ENCODE measurements at regions not wholly inside any gene's neighbourhood (a gene's known extent, or its start where the extent isn't known, plus 50 kb on each side); places are given as distances from the start of the nearest gene placed in this dataset.

GRCh38 chr2:24412812-24413211 lies 52.5 kb upstream of the ITSN2 start:
- TF ChIP-seq GATA1 (IDR thresholded peaks at IDR 0.05; ENCODE audit: low read depth, low read length) (no peak), POLR2A (IDR thresholded peaks at IDR 0.05; ENCODE audit: low read length) (no peak)
- DNase-seq, result no peak

GRCh38 chr2:24411488-24412151 lies 51.3 kb upstream of the ITSN2 start:
- no peak for TF ChIP-seq GATA1 (IDR thresholded peaks at IDR 0.05; ENCODE audit: low read depth, low read length)
- no peak for TF ChIP-seq POLR2A (IDR thresholded peaks at IDR 0.05; ENCODE audit: low read length)
- peak; percentile 25 to 40 for DNase-seq

GRCh38 chr2:24410976-24411375 lies 50.6 kb upstream of the ITSN2 start:
- TF ChIP-seq POLR2A (IDR thresholded peaks at IDR 0.05; ENCODE audit: low read length) (no peak), GATA1 (IDR thresholded peaks at IDR 0.05; ENCODE audit: low read depth, low read length) (no peak)
- DNase-seq, result no peak

- TF ChIP-seq GATA1 (IDR thresholded peaks at IDR 0.05; ENCODE audit: low read depth, low read length) (no peak), POLR2A (IDR thresholded peaks at IDR 0.05; ENCODE audit: low read length) (no peak)
- DNase-seq, result peak; percentile 73 to 85
Observed at GRCh38 chr2:24409700-24410556, 49.6 kb upstream of the ITSN2 start.
